OCI-M1 (cell line): ENCODE measurements at regions not wholly inside any gene's neighbourhood (a gene's known extent, or its start where the extent isn't known, plus 50 kb on each side); places are given as distances from the start of the nearest gene placed in this dataset.
"Not testable (repeated sequence)": the region's sequence is repeated elsewhere in the genome, so short reads cannot be mapped to it uniquely, and the experiment has no call there.

ENCODE experiments used
- DNase-seq: peaks from one replicate; lab custom pipeline; 2025; lab: John Stamatoyannopoulos, UW

GRCh38 chr5:1955586-1955985 lies 72.9 kb upstream of the IRX4 start:
- no peak for DNase-seq

GRCh38 chr5:1953710-1954109 lies 71.0 kb upstream of the IRX4 start:
- DNase-seq = not testable (repeated sequence)

GRCh38 chr5:1952444-1953099 lies 69.8 kb upstream of the IRX4 start:
- no peak for DNase-seq

GRCh38 chr5:1952021-1952420 lies 69.3 kb upstream of the IRX4 start:
- no peak for DNase-seq

- no peak for DNase-seq
Measured at GRCh38 chr5:1951165-1951816, 68.6 kb upstream of the IRX4 start.

- no peak for DNase-seq
Measured at GRCh38 chr5:1950708-1951103, 68.0 kb upstream of the IRX4 start.

GRCh38 chr5:1950096-1950707 lies 67.5 kb upstream of the IRX4 start:
- no peak for DNase-seq

GRCh38 chr5:1949253-1949652 lies 66.5 kb upstream of the IRX4 start:
- no peak for DNase-seq

GRCh38 chr5:1948663-1949191 lies 66.0 kb upstream of the IRX4 start:
- DNase-seq = no peak

- no peak for DNase-seq
Measured at GRCh38 chr5:1948111-1948510, 65.4 kb upstream of the IRX4 start.

- DNase-seq = no peak
Measured at GRCh38 chr5:1946776-1947175, 64.1 kb upstream of the IRX4 start.

GRCh38 chr5:1946122-1946677 lies 63.5 kb upstream of the IRX4 start:
- no peak for DNase-seq

- DNase-seq = no peak
Measured at GRCh38 chr5:1945606-1946005, 62.9 kb upstream of the IRX4 start.

- no peak for DNase-seq
Measured at GRCh38 chr5:1944408-1944807, 61.7 kb upstream of the IRX4 start.

GRCh38 chr5:1943481-1943880 lies 60.8 kb upstream of the IRX4 start:
- DNase-seq = no peak

- no peak for DNase-seq
Measured at GRCh38 chr5:1942630-1943029, 59.9 kb upstream of the IRX4 start.

GRCh38 chr5:1942158-1942557 lies 59.4 kb upstream of the IRX4 start:
- DNase-seq = no peak

GRCh38 chr5:1939256-1939655 lies 56.5 kb upstream of the IRX4 start:
- no peak for DNase-seq

- no peak for DNase-seq
Measured at GRCh38 chr5:1938310-1939000, 55.7 kb upstream of the IRX4 start.

- DNase-seq = no peak
Measured at GRCh38 chr5:1937590-1937989, 54.9 kb upstream of the IRX4 start.

GRCh38 chr5:1936901-1937300 lies 54.2 kb upstream of the IRX4 start:
- no peak for DNase-seq

GRCh38 chr5:1936413-1936812 lies 53.7 kb upstream of the IRX4 start:
- DNase-seq = no peak
